HL-60 (cell line): ENCODE measurements at regions not wholly inside any gene's neighbourhood (a gene's known extent, or its start where the extent isn't known, plus 50 kb on each side); places are given as distances from the start of the nearest gene placed in this dataset.

ENCODE experiments used
- DNase-seq, 2 experiments: peaks; one replicate each; pipeline ENCODE4 v3.0.0-alpha.2; 2010 to 2020; ENCODE audit warnings: low read depth in 1 of 2, low spot score in 1 of 2
- H3K27ac ChIP-seq: fragments of 250-450 bp; sonication (Bioruptor Pico); replicated peaks from 2 replicates; pipeline ENCODE4 v1.5.1; 2020; ENCODE audit warnings: mild to moderate bottlenecking, moderate library complexity
- H3K27me3 ChIP-seq: fragments of 250-450 bp; sonication (Bioruptor Pico); 2 replicates; pipeline ENCODE4 v1.5.1; 2021; ENCODE audit warnings: mild to moderate bottlenecking, moderate library complexity; ENCODE audit not compliant: insufficient read depth, poor library complexity, severe bottlenecking
- H3K4me3 ChIP-seq: replicated peaks from 2 replicates; pipeline ENCODE4 v1.5.1; 2011; ENCODE audit warnings: mild to moderate bottlenecking, control low read depth, low read length; ENCODE audit not compliant: insufficient read depth
- GABPA ChIP-seq: IDR thresholded peaks from 2 replicates; pipeline ENCODE4 v1.6.1; 2012; ENCODE audit warnings: low read depth
- POLR2AphosphoS5 ChIP-seq: IDR thresholded peaks from 2 replicates; pipeline ENCODE4 v1.6.1; 2012; ENCODE audit warnings: low read depth
- SPI1 ChIP-seq: IDR thresholded peaks from 2 replicates; pipeline ENCODE4 v1.6.1; 2012; ENCODE audit warnings: low read depth, mild to moderate bottlenecking, borderline replicate concordance
- TF ChIP-seq, protein P1 (sequence below): IDR thresholded peaks from 2 replicates; pipeline ENCODE4 v1.6.1; 2012; ENCODE audit warnings: low read depth; ENCODE audit not compliant: insufficient replicate concordance
- TF ChIP-seq, protein P2 (sequence below): IDR thresholded peaks from one replicate; pipeline ENCODE4 v1.5.1; 2011; ENCODE audit warnings: low read length, control low read depth, inconsistent platforms; ENCODE audit not compliant: insufficient read depth

DNA sequence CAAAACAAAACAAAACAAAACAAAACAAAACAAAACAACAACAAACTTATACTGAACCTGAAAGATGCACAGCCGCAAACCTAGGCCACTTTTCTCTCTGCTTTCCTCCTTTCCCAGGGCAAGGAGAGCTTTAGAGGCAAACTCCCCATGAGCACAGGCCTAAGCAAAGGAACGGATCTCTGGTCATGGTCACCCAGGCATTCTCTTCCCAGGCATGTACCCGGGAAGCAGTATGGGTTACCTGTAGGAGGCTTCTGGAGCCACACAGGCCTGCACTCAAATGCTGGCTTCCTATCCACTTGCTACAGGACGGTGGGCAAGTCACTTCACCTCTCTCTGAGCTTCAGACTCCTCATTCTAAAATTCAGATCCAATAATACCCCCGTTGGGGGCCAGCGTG lies 171.8 kb downstream of the SMAD6 start:
- DNase-seq = no peak
- Histone ChIP-seq H3K27ac (no peak overlapping the region), H3K4me3 (no peak overlapping the region), H3K27me3 (no peaks in the 10 kb centered on the region)
- TF ChIP-seq, protein P1, sequence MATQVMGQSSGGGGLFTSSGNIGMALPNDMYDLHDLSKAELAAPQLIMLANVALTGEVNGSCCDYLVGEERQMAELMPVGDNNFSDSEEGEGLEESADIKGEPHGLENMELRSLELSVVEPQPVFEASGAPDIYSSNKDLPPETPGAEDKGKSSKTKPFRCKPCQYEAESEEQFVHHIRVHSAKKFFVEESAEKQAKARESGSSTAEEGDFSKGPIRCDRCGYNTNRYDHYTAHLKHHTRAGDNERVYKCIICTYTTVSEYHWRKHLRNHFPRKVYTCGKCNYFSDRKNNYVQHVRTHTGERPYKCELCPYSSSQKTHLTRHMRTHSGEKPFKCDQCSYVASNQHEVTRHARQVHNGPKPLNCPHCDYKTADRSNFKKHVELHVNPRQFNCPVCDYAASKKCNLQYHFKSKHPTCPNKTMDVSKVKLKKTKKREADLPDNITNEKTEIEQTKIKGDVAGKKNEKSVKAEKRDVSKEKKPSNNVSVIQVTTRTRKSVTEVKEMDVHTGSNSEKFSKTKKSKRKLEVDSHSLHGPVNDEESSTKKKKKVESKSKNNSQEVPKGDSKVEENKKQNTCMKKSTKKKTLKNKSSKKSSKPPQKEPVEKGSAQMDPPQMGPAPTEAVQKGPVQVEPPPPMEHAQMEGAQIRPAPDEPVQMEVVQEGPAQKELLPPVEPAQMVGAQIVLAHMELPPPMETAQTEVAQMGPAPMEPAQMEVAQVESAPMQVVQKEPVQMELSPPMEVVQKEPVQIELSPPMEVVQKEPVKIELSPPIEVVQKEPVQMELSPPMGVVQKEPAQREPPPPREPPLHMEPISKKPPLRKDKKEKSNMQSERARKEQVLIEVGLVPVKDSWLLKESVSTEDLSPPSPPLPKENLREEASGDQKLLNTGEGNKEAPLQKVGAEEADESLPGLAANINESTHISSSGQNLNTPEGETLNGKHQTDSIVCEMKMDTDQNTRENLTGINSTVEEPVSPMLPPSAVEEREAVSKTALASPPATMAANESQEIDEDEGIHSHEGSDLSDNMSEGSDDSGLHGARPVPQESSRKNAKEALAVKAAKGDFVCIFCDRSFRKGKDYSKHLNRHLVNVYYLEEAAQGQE = no peak
- no peak for TF ChIP-seq SPI1
- TF ChIP-seq GABPA = no peak
- TF ChIP-seq POLR2AphosphoS5 = no peak
- TF ChIP-seq, protein P2, sequence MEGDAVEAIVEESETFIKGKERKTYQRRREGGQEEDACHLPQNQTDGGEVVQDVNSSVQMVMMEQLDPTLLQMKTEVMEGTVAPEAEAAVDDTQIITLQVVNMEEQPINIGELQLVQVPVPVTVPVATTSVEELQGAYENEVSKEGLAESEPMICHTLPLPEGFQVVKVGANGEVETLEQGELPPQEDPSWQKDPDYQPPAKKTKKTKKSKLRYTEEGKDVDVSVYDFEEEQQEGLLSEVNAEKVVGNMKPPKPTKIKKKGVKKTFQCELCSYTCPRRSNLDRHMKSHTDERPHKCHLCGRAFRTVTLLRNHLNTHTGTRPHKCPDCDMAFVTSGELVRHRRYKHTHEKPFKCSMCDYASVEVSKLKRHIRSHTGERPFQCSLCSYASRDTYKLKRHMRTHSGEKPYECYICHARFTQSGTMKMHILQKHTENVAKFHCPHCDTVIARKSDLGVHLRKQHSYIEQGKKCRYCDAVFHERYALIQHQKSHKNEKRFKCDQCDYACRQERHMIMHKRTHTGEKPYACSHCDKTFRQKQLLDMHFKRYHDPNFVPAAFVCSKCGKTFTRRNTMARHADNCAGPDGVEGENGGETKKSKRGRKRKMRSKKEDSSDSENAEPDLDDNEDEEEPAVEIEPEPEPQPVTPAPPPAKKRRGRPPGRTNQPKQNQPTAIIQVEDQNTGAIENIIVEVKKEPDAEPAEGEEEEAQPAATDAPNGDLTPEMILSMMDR = no peak

DNA sequence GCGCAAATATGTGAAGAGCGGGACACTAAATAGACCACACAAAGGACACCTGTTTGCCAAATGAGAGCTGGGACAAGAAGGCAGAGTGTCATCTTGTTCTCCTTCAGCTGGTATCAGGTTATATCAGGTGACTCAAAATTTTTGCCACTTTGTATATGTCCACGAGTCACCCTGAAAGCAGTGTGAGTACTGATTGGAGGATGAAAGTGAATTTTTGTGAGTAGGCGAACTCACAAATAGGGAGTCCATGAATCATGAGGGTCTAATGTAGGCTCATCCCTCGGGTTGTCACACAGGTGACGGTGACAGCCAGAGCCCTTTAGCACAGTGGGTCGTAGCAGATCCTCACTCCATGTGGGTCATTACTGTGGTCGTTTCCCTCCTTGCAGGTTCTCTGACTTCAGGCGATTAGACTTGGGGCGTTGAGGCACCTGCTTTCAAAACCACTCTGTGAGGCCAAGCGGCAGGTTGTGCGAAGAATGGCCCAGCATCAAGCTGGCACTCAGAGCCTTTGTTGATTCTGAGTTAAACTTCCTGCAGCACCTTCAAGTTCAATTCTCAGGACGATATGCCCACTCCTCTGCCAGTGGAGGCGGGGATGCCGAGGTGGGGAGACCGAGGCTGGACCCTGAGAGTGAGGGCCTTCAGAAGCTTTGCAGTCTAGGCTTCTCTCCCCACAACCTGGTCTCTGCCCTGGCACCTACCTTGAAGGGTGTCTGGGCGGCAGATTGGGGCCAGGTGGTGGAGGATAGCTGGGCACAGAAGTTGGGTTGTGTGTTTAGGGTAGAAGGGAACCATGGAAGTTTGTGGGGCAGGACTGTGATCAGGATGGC lies 173.8 kb downstream of the SMAD6 start:
- no peak for TF ChIP-seq GABPA
- TF ChIP-seq, protein P1 = no peak
- no peak for TF ChIP-seq SPI1
- TF ChIP-seq, protein P2 = no peak
- TF ChIP-seq POLR2AphosphoS5 = no peak
- Histone ChIP-seq H3K4me3 (no peak overlapping the region), H3K27ac (no peak overlapping the region), H3K27me3 (no peaks in the 10 kb centered on the region)
- DNase-seq = no peak

DNA sequence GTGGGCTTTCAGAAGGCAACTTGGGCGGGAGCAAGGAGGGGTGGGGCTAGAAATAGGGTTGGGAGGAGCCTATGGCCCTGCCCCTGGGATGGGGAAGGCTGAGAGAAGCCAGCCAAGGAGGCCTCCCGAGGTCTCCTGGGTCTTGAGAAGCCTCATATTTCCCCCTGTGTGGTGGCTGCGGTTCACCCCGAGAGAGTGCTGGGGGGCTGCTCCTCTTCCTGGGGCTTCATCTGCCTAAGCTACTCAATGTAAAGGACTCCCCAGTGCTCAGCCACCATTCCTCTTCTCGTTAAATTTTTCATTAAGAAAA lies 174.3 kb downstream of the SMAD6 start:
- TF ChIP-seq POLR2AphosphoS5 (no peak), SPI1 (no peak), GABPA (no peak)
- TF ChIP-seq, protein P1 = no peak
- TF ChIP-seq, protein P2 = no peak
- H3K27me3 ChIP-seq = no peaks in the 10 kb centered on the region
- DNase-seq = no peak
- H3K4me3 ChIP-seq = no peak overlapping the region
- no peak overlapping the region for H3K27ac ChIP-seq
